ENCODE measurements at regions not wholly inside any gene's neighbourhood (a gene's known extent, or its start where the extent isn't known, plus 50 kb on each side); places are given as distances from the start of the nearest gene placed in this dataset.

GRCh38 chr6:133184798-133185372 is 56.3 kb upstream of the EYA4 start:
- TF ChIP-seq, protein P1, sequence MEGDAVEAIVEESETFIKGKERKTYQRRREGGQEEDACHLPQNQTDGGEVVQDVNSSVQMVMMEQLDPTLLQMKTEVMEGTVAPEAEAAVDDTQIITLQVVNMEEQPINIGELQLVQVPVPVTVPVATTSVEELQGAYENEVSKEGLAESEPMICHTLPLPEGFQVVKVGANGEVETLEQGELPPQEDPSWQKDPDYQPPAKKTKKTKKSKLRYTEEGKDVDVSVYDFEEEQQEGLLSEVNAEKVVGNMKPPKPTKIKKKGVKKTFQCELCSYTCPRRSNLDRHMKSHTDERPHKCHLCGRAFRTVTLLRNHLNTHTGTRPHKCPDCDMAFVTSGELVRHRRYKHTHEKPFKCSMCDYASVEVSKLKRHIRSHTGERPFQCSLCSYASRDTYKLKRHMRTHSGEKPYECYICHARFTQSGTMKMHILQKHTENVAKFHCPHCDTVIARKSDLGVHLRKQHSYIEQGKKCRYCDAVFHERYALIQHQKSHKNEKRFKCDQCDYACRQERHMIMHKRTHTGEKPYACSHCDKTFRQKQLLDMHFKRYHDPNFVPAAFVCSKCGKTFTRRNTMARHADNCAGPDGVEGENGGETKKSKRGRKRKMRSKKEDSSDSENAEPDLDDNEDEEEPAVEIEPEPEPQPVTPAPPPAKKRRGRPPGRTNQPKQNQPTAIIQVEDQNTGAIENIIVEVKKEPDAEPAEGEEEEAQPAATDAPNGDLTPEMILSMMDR (IDR thresholded peaks at IDR 0.05) = peak; percentile 80
- TF ChIP-seq ZFX (IDR thresholded peaks at IDR 0.05; ENCODE audit: borderline replicate concordance) = no peak

Measured in 22Rv1 (cell line).